HEK293T (cell line): ENCODE measurements at regions not wholly inside any gene's neighbourhood (a gene's known extent, or its start where the extent isn't known, plus 50 kb on each side); places are given as distances from the start of the nearest gene placed in this dataset.

Experiments
- FOXK2 ChIP-seq: fragments of 450-650 bp; IDR thresholded peaks from 2 replicates; pipeline ENCODE4 v1.6.1; 2016; ENCODE audit warnings: mild to moderate bottlenecking
- SP1 ChIP-seq: fragments of 450-650 bp; IDR thresholded peaks from 2 replicates; pipeline ENCODE4 v1.6.1; 2017
- SUZ12 ChIP-seq: fragments of 450-650 bp; IDR thresholded peaks from 2 replicates; pipeline ENCODE4 v1.6.1; 2016; ENCODE audit warnings: mild to moderate bottlenecking

- TF ChIP-seq SUZ12 (no peak), SP1 (no peak), FOXK2 (no peak)
Measured at GRCh38 chr14:99050309-99050708, 221.7 kb downstream of the BCL11B start.
